ENCODE measurements at regions not wholly inside any gene's neighbourhood (a gene's known extent, or its start where the extent isn't known, plus 50 kb on each side); places are given as distances from the start of the nearest gene placed in this dataset.

DNA sequence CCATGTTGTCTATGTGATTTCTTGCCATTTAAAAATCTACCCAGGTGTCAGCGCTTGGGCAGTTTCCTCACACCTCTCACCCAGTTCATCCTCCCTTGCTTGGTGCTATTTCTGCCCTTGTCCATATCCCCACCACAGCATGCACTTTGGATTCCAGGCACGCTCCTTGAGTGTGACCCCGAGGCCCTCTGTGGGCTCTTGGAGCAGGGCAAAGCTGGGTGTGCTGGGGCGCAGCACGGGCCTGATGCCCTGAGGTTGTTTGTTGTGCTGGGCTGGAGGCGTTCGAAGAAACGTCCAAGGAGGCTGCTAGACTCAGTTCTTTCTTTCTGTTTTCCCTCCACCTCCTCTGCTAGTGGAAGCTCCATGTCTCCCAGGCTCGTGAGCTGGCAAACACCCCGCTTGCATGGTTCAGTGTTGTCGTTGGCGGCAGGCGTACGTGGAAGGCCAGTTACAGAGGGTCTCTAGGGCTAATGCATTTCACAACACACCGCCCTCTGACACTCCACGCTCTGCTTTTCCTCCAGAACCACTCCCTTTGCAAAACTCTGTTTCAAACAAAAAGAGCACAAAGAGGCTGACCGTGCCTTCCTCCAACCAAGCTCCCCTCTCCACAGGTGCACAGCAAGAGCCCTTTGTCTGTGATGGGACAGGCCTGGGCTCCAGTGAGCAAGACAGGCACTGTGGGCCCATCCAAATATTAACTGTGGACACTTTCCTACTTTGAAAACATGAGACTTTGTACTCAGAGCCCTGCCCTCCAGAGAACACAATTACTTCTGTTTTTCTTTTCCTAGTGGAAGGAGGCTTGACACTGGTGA, 117.7 kb upstream of the GJB6 start:
- Histone ChIP-seq H3K4me1 (ENCODE audit: insufficient read depth, low read length, poor library complexity, severe bottlenecking) (no peaks in the 10 kb centered on the region), H3K36me3 (ENCODE audit: insufficient read depth, low read length) (no peaks in the 10 kb centered on the region), H3F3A (ENCODE audit: low read depth) (no peaks in the 10 kb centered on the region), H3K27me3 (ENCODE audit: insufficient read depth, low read length, poor library complexity, severe bottlenecking) (no peaks in the 10 kb centered on the region), H2AFZ (ENCODE audit: low read length) (no peak overlapping the region), H3K9ac (ENCODE audit: low read depth, low read length, poor library complexity, severe bottlenecking) (no peak overlapping the region), H3K9me3 (ENCODE audit: insufficient read depth, low read depth, low read length) (no peaks in the 10 kb centered on the region), H3K4me2 (ENCODE audit: low read depth, low read length, poor library complexity, severe bottlenecking) (no peak overlapping the region), H3K9me2 (replicated peaks; ENCODE audit: low read depth, low read length) (no peaks in the 10 kb centered on the region), H3K79me2 (ENCODE audit: insufficient read depth, low read length) (no peaks in the 10 kb centered on the region), H4K20me1 (ENCODE audit: insufficient read depth, low read length, poor library complexity, severe bottlenecking) (no peaks in the 10 kb centered on the region), H3K4me3 (ENCODE audit: low read length, poor library complexity, severe bottlenecking) (no peak overlapping the region)
- TF ChIP-seq EZH2phosphoT487 (IDR thresholded peaks at IDR 0.05; ENCODE audit: borderline replicate concordance) (no peak), CTCF (conservative IDR thresholded peaks at IDR 0.05; ENCODE audit: low read length) (no peak)

DNA sequence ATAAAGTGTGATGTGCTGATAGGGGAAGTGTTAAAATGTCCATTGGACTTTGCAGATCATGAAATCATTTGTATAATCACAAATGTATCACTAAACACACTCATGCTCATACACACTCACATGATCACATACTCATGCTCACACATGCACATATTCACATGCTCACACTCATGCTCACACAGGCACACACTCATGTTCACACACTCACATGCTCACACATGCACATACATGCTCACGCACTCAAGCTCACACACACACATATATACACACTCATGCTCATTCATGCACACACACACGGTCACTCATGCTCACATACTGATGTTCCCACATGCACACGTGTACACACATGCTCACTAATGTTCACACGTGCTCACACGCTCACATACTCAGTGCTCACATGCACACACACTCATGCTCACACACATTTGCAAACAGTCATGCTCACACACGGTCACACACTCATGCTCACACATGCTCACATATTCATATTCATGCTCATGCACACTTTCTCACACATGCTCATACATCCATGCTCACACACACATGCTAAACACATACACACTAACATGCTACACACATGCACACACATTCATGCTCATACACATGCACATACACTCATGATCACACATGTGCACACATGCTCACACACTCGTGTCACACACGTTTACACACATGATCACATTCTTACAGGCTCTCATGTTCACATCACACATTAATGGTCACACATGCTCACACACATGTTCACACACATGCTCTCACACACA, 116.7 kb upstream of the GJB6 start:
- no peaks in the 10 kb centered on the region for H3K9me3 ChIP-seq (ENCODE audit: insufficient read depth, low read depth, low read length)
- no peak overlapping the region for H3K9ac ChIP-seq (ENCODE audit: low read depth, low read length, poor library complexity, severe bottlenecking)
- H3K36me3 ChIP-seq (ENCODE audit: insufficient read depth, low read length) = no peaks in the 10 kb centered on the region
- H3K79me2 ChIP-seq (ENCODE audit: insufficient read depth, low read length) = no peaks in the 10 kb centered on the region
- no peaks in the 10 kb centered on the region for H3F3A ChIP-seq (ENCODE audit: low read depth)
- no peaks in the 10 kb centered on the region for H4K20me1 ChIP-seq (ENCODE audit: insufficient read depth, low read length, poor library complexity, severe bottlenecking)
- H3K4me2 ChIP-seq (ENCODE audit: low read depth, low read length, poor library complexity, severe bottlenecking) = no peak overlapping the region
- H3K4me1 ChIP-seq (ENCODE audit: insufficient read depth, low read length, poor library complexity, severe bottlenecking) = no peaks in the 10 kb centered on the region
- H3K27me3 ChIP-seq (ENCODE audit: insufficient read depth, low read length, poor library complexity, severe bottlenecking) = no peaks in the 10 kb centered on the region
- H3K4me3 ChIP-seq (ENCODE audit: low read length, poor library complexity, severe bottlenecking) = no peak overlapping the region
- no peak for TF ChIP-seq EZH2phosphoT487 (IDR thresholded peaks at IDR 0.05; ENCODE audit: borderline replicate concordance)
- TF ChIP-seq CTCF (conservative IDR thresholded peaks at IDR 0.05; ENCODE audit: low read length) = no peak
- no peak overlapping the region for H2AFZ ChIP-seq (ENCODE audit: low read length)
- no peaks in the 10 kb centered on the region for H3K9me2 ChIP-seq (replicated peaks; ENCODE audit: low read depth, low read length)

DNA sequence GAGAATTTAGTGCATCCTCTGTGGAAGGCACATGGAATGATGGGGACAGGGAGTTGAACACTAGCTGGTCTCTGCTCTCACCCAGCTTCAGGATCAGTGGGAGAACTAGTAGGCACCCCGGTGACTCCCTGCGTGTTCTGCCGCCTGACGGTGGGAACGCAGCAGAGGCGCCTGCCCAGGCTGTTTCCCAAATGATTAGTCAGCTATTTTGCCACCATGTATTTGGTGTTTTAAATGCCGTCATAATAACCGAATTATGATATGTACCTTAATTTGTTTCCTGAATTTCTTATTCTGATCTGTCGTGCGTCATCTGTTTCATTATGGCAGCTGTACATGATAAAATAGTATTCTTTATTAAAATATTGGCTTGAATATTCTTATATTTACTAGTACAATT, 115.9 kb upstream of the GJB6 start:
- Histone ChIP-seq H3F3A (ENCODE audit: low read depth) (no peaks in the 10 kb centered on the region), H3K4me2 (ENCODE audit: low read depth, low read length, poor library complexity, severe bottlenecking) (no peak overlapping the region), H2AFZ (ENCODE audit: low read length) (no peak overlapping the region), H3K4me1 (ENCODE audit: insufficient read depth, low read length, poor library complexity, severe bottlenecking) (no peaks in the 10 kb centered on the region), H3K9me3 (ENCODE audit: insufficient read depth, low read depth, low read length) (no peaks in the 10 kb centered on the region), H3K79me2 (ENCODE audit: insufficient read depth, low read length) (no peaks in the 10 kb centered on the region), H3K9ac (ENCODE audit: low read depth, low read length, poor library complexity, severe bottlenecking) (no peak overlapping the region), H3K9me2 (replicated peaks; ENCODE audit: low read depth, low read length) (no peaks in the 10 kb centered on the region), H4K20me1 (ENCODE audit: insufficient read depth, low read length, poor library complexity, severe bottlenecking) (no peaks in the 10 kb centered on the region), H3K27me3 (ENCODE audit: insufficient read depth, low read length, poor library complexity, severe bottlenecking) (no peaks in the 10 kb centered on the region), H3K36me3 (ENCODE audit: insufficient read depth, low read length) (no peaks in the 10 kb centered on the region), H3K4me3 (ENCODE audit: low read length, poor library complexity, severe bottlenecking) (no peak overlapping the region)
- TF ChIP-seq CTCF (conservative IDR thresholded peaks at IDR 0.05; ENCODE audit: low read length) (no peak), EZH2phosphoT487 (IDR thresholded peaks at IDR 0.05; ENCODE audit: borderline replicate concordance) (no peak)
